ENCODE measurements at regions not wholly inside any gene's neighbourhood (a gene's known extent, or its start where the extent isn't known, plus 50 kb on each side); places are given as distances from the start of the nearest gene placed in this dataset.

- H3K36me3 ChIP-seq (ENCODE audit: control insufficient read depth in 2 of 2, insufficient read depth in 2 of 2, low read length in 2 of 2), result no peaks in the 10 kb centered on the region
- peaks cover 11% of the 10 kb centered on the region for H3K4me1 ChIP-seq (ENCODE audit: control insufficient read depth, insufficient read depth, low read length)
- no peaks in the 10 kb centered on the region for H3K9me3 ChIP-seq (ENCODE audit: control insufficient read depth in 2 of 2, low read length in 2 of 2)
- H3K9ac ChIP-seq (ENCODE audit: low read length in 2 of 2), result no peak overlapping the region
- no peaks in the 10 kb centered on the region for H3K27me3 ChIP-seq (ENCODE audit: control insufficient read depth in 1 of 2, insufficient read depth in 2 of 2, low read length in 2 of 2)
- H3K4me3 ChIP-seq (ENCODE audit: low read length in 2 of 2), result no peak overlapping the region
- peak overlapping the region; percentile 72 for H3K27ac ChIP-seq (ENCODE audit: low read length)
Observed at GRCh38 chr3:116815831-116816588, 106.4 kb downstream of the TUSC7 start.

GRCh38 chr3:116821371-116821770 lies 111.8 kb downstream of the TUSC7 start:
- H3K27ac ChIP-seq (ENCODE audit: low read length), result no peak overlapping the region
- no peaks in the 10 kb centered on the region for H3K9me3 ChIP-seq (ENCODE audit: control insufficient read depth in 2 of 2, low read length in 2 of 2)
- no peaks in the 10 kb centered on the region for H3K27me3 ChIP-seq (ENCODE audit: control insufficient read depth in 1 of 2, insufficient read depth in 2 of 2, low read length in 2 of 2)
- H3K36me3 ChIP-seq (ENCODE audit: control insufficient read depth in 2 of 2, insufficient read depth in 2 of 2, low read length in 2 of 2), result no peaks in the 10 kb centered on the region
- no peak overlapping the region for H3K4me3 ChIP-seq (ENCODE audit: low read length in 2 of 2)
- H3K9ac ChIP-seq (ENCODE audit: low read length in 2 of 2), result no peak overlapping the region
- peaks cover under 1% of the 10 kb centered on the region for H3K4me1 ChIP-seq (ENCODE audit: control insufficient read depth, insufficient read depth, low read length)

GRCh38 chr3:116824208-116824607 lies 114.6 kb downstream of the TUSC7 start:
- no peak overlapping the region for H3K9ac ChIP-seq (ENCODE audit: low read length in 2 of 2)
- H3K36me3 ChIP-seq (ENCODE audit: control insufficient read depth in 2 of 2, insufficient read depth in 2 of 2, low read length in 2 of 2), result no peaks in the 10 kb centered on the region
- no peak overlapping the region for H3K27ac ChIP-seq (ENCODE audit: low read length)
- no peak overlapping the region for H3K4me3 ChIP-seq (ENCODE audit: low read length in 2 of 2)
- H3K4me1 ChIP-seq (ENCODE audit: control insufficient read depth, insufficient read depth, low read length), result no peaks in the 10 kb centered on the region
- H3K27me3 ChIP-seq (ENCODE audit: control insufficient read depth in 1 of 2, insufficient read depth in 2 of 2, low read length in 2 of 2), result no peaks in the 10 kb centered on the region
- H3K9me3 ChIP-seq (ENCODE audit: control insufficient read depth in 2 of 2, low read length in 2 of 2), result no peaks in the 10 kb centered on the region

- Histone ChIP-seq H3K4me3 (ENCODE audit: low read length in 2 of 2) (no peak overlapping the region), H3K36me3 (ENCODE audit: control insufficient read depth in 2 of 2, insufficient read depth in 2 of 2, low read length in 2 of 2) (no peaks in the 10 kb centered on the region), H3K27ac (ENCODE audit: low read length) (no peak overlapping the region), H3K9me3 (ENCODE audit: control insufficient read depth in 2 of 2, low read length in 2 of 2) (no peaks in the 10 kb centered on the region), H3K4me1 (ENCODE audit: control insufficient read depth, insufficient read depth, low read length) (no peaks in the 10 kb centered on the region), H3K27me3 (ENCODE audit: control insufficient read depth in 1 of 2, insufficient read depth in 2 of 2, low read length in 2 of 2) (no peaks in the 10 kb centered on the region), H3K9ac (ENCODE audit: low read length in 2 of 2) (no peak overlapping the region)
Observed at GRCh38 chr3:116833202-116833601, 123.6 kb downstream of the TUSC7 start.

- Histone ChIP-seq H3K4me3 (ENCODE audit: low read length in 2 of 2) (no peak overlapping the region), H3K9me3 (ENCODE audit: control insufficient read depth in 2 of 2, low read length in 2 of 2) (no peaks in the 10 kb centered on the region), H3K36me3 (ENCODE audit: control insufficient read depth in 2 of 2, insufficient read depth in 2 of 2, low read length in 2 of 2) (no peaks in the 10 kb centered on the region), H3K27me3 (ENCODE audit: control insufficient read depth in 1 of 2, insufficient read depth in 2 of 2, low read length in 2 of 2) (no peaks in the 10 kb centered on the region), H3K27ac (ENCODE audit: low read length) (no peak overlapping the region), H3K9ac (ENCODE audit: low read length in 2 of 2) (no peak overlapping the region), H3K4me1 (ENCODE audit: control insufficient read depth, insufficient read depth, low read length) (no peaks in the 10 kb centered on the region)
Observed at GRCh38 chr3:116834816-116835215, 125.2 kb downstream of the TUSC7 start.

GRCh38 chr3:116835658-116836057 lies 126.1 kb downstream of the TUSC7 start:
- Histone ChIP-seq H3K4me3 (ENCODE audit: low read length in 2 of 2) (no peak overlapping the region), H3K27ac (ENCODE audit: low read length) (no peak overlapping the region), H3K9ac (ENCODE audit: low read length in 2 of 2) (no peak overlapping the region), H3K9me3 (ENCODE audit: control insufficient read depth in 2 of 2, low read length in 2 of 2) (no peaks in the 10 kb centered on the region), H3K4me1 (ENCODE audit: control insufficient read depth, insufficient read depth, low read length) (no peaks in the 10 kb centered on the region), H3K36me3 (ENCODE audit: control insufficient read depth in 2 of 2, insufficient read depth in 2 of 2, low read length in 2 of 2) (no peaks in the 10 kb centered on the region), H3K27me3 (ENCODE audit: control insufficient read depth in 1 of 2, insufficient read depth in 2 of 2, low read length in 2 of 2) (no peaks in the 10 kb centered on the region)

- Histone ChIP-seq H3K27ac (ENCODE audit: low read length) (no peak overlapping the region), H3K9me3 (ENCODE audit: control insufficient read depth in 2 of 2, low read length in 2 of 2) (no peaks in the 10 kb centered on the region), H3K27me3 (ENCODE audit: control insufficient read depth in 1 of 2, insufficient read depth in 2 of 2, low read length in 2 of 2) (no peaks in the 10 kb centered on the region), H3K9ac (ENCODE audit: low read length in 2 of 2) (no peak overlapping the region), H3K4me3 (ENCODE audit: low read length in 2 of 2) (no peak overlapping the region), H3K36me3 (ENCODE audit: control insufficient read depth in 2 of 2, insufficient read depth in 2 of 2, low read length in 2 of 2) (no peaks in the 10 kb centered on the region), H3K4me1 (ENCODE audit: control insufficient read depth, insufficient read depth, low read length) (no peaks in the 10 kb centered on the region)
Observed at GRCh38 chr3:116836286-116836685, 126.7 kb downstream of the TUSC7 start.

- Histone ChIP-seq H3K36me3 (ENCODE audit: control insufficient read depth in 2 of 2, insufficient read depth in 2 of 2, low read length in 2 of 2) (no peaks in the 10 kb centered on the region), H3K4me1 (ENCODE audit: control insufficient read depth, insufficient read depth, low read length) (no peaks in the 10 kb centered on the region), H3K27ac (ENCODE audit: low read length) (no peak overlapping the region), H3K9me3 (ENCODE audit: control insufficient read depth in 2 of 2, low read length in 2 of 2) (no peaks in the 10 kb centered on the region), H3K27me3 (ENCODE audit: control insufficient read depth in 1 of 2, insufficient read depth in 2 of 2, low read length in 2 of 2) (no peaks in the 10 kb centered on the region), H3K4me3 (ENCODE audit: low read length in 2 of 2) (no peak overlapping the region), H3K9ac (ENCODE audit: low read length in 2 of 2) (no peak overlapping the region)
Observed at GRCh38 chr3:116837483-116837882, 127.9 kb downstream of the TUSC7 start.

- Histone ChIP-seq H3K4me3 (ENCODE audit: low read length in 2 of 2) (no peak overlapping the region), H3K36me3 (ENCODE audit: control insufficient read depth in 2 of 2, insufficient read depth in 2 of 2, low read length in 2 of 2) (no peaks in the 10 kb centered on the region), H3K9ac (ENCODE audit: low read length in 2 of 2) (no peak overlapping the region), H3K9me3 (ENCODE audit: control insufficient read depth in 2 of 2, low read length in 2 of 2) (no peaks in the 10 kb centered on the region), H3K27ac (ENCODE audit: low read length) (no peak overlapping the region), H3K4me1 (ENCODE audit: control insufficient read depth, insufficient read depth, low read length) (no peaks in the 10 kb centered on the region), H3K27me3 (ENCODE audit: control insufficient read depth in 1 of 2, insufficient read depth in 2 of 2, low read length in 2 of 2) (no peaks in the 10 kb centered on the region)
Observed at GRCh38 chr3:116841003-116841735, 131.6 kb downstream of the TUSC7 start.

GRCh38 chr3:116842254-116842957 lies 132.8 kb downstream of the TUSC7 start:
- Histone ChIP-seq H3K27ac (ENCODE audit: low read length) (no peak overlapping the region), H3K4me3 (ENCODE audit: low read length in 2 of 2) (no peak overlapping the region), H3K9ac (ENCODE audit: low read length in 2 of 2) (no peak overlapping the region), H3K27me3 (ENCODE audit: control insufficient read depth in 1 of 2, insufficient read depth in 2 of 2, low read length in 2 of 2) (no peaks in the 10 kb centered on the region), H3K9me3 (ENCODE audit: control insufficient read depth in 2 of 2, low read length in 2 of 2) (no peaks in the 10 kb centered on the region), H3K36me3 (ENCODE audit: control insufficient read depth in 2 of 2, insufficient read depth in 2 of 2, low read length in 2 of 2) (no peaks in the 10 kb centered on the region), H3K4me1 (ENCODE audit: control insufficient read depth, insufficient read depth, low read length) (no peaks in the 10 kb centered on the region)
